Forelimb muscle (tissue), 1 donor: ENCODE measurements at regions not wholly inside any gene's neighbourhood (a gene's known extent, or its start where the extent isn't known, plus 50 kb on each side); places are given as distances from the start of the nearest gene placed in this dataset.

ENCODE experiments used
- DNase-seq: peaks from one replicate; pipeline ENCODE4 v3.0.0-alpha.2; 2013; ENCODE audit warnings: low read depth

- DNase-seq, result no peak
Measured at GRCh38 chr18:69328086-69328485, 72.6 kb upstream of the DOK6 start.

- no peak for DNase-seq
Measured at GRCh38 chr18:69330385-69331005, 70.2 kb upstream of the DOK6 start.

GRCh38 chr18:69349912-69350597 is 50.6 kb upstream of the DOK6 start:
- DNase-seq, result no peak
